PC-9 (cell line): ENCODE measurements at regions not wholly inside any gene's neighbourhood (a gene's known extent, or its start where the extent isn't known, plus 50 kb on each side); places are given as distances from the start of the nearest gene placed in this dataset.

Experiments used
- BruUV-seq: library from RNA; stranded (reverse); fragments of 400-500 nt; replicated peaks from 2 replicates; lab custom pipeline; 2021; lab: Mats Ljungman, UMichigan
- CTCF ChIA-PET: fragments of 300-600 bp; sonication (Branson Sonifier 250); formaldehyde crosslinking; loops from one replicate; lab custom pipeline; 2022; ENCODE audit warnings: antibody characterized with exemption; lab: Charles Lee
- POLR2A ChIA-PET: fragments of 300-600 bp; sonication (Branson Sonifier 250); formaldehyde crosslinking; loops from one replicate; lab custom pipeline; 2022; ENCODE audit warnings: antibody characterized with exemption; ENCODE audit not compliant: unreplicated experiment; lab: Charles Lee
- DNase-seq, 2 experiments: peaks; one replicate each; pipeline versions ENCODE4 v3.0.0 to v3.0.0-alpha.2; 2015 to 2022; ENCODE audit warnings: mixed read lengths in 1 of 2
- H2AFZ ChIP-seq: fragments of 200-600 bp; sonication (generic); 2 replicates; pipeline ENCODE4 v1.8.1; 2017; ENCODE audit warnings: antibody characterized with exemption
- H3F3A ChIP-seq: fragments of 200-600 bp; sonication (generic); 2 replicates; pipeline ENCODE4 v1.8.1; 2017; ENCODE audit warnings: antibody characterized with exemption, mild to moderate bottlenecking, low read depth; ENCODE audit not compliant: insufficient read depth
- H3K27ac ChIP-seq: fragments of 200-600 bp; sonication (generic); 2 replicates; pipeline ENCODE4 v1.6.1; 2016; ENCODE audit warnings: mixed run types
- H3K27me3 ChIP-seq: fragments of 200-600 bp; sonication (generic); 2 replicates; pipeline ENCODE4 v1.6.1; 2016; ENCODE audit warnings: low read depth, mixed run types; ENCODE audit not compliant: insufficient read depth
- H3K36me3 ChIP-seq: fragments of 200-600 bp; sonication (generic); 2 replicates; pipeline ENCODE4 v1.6.1; 2016; ENCODE audit warnings: low read depth, mixed run types
- H3K4me1 ChIP-seq: fragments of 200-600 bp; sonication (generic); replicated peaks from 2 replicates; pipeline ENCODE4 v1.6.1; 2016; ENCODE audit warnings: mixed run types; ENCODE audit not compliant: insufficient read depth
- H3K4me2 ChIP-seq: fragments of 200-600 bp; sonication (generic); 2 replicates; pipeline ENCODE4 v1.6.1; 2017; ENCODE audit warnings: mixed run types
- H3K4me3 ChIP-seq: fragments of 200-600 bp; sonication (generic); 2 replicates; pipeline ENCODE4 v1.6.1; 2016; ENCODE audit warnings: mixed run types
- H3K79me2 ChIP-seq: fragments of 200-600 bp; sonication (generic); 2 replicates; pipeline ENCODE4 v1.6.1; 2017; ENCODE audit warnings: low read depth, mixed run types
- H3K9me2 ChIP-seq: fragments of 200-600 bp; sonication (generic); 2 replicates; pipeline ENCODE4 v1.8.1; 2017; ENCODE audit warnings: mild to moderate bottlenecking; ENCODE audit not compliant: insufficient read depth
- H3K9me3 ChIP-seq: fragments of 200-600 bp; sonication (generic); 2 replicates; pipeline ENCODE4 v1.8.1; 2016; ENCODE audit warnings: low read depth; ENCODE audit not compliant: insufficient read depth
- H4K20me1 ChIP-seq: fragments of 200-600 bp; sonication (generic); 2 replicates; pipeline ENCODE4 v1.8.1; 2017; ENCODE audit not compliant: insufficient read depth
- EZH2 ChIP-seq: fragments of 200-600 bp; sonication (generic); IDR thresholded peaks from 2 replicates; pipeline ENCODE4 v1.8.0; 2017; ENCODE audit warnings: antibody characterized with exemption, low read depth
- intact Hi-C: fragments of 100-400 bp; cut with micrococcal nuclease; formaldehyde crosslinking; loops from one replicate; pipeline ENCODE4 v1.10.0; 2022; ENCODE audit not compliant: unreplicated experiment
- TF ChIP-seq, protein P1 (sequence below): fragments of 200-600 bp; sonication (generic); conservative IDR thresholded peaks from 2 replicates; pipeline ENCODE4 v1.6.1; 2017; ENCODE audit warnings: mixed run types, antibody characterized with exemption, mild to moderate bottlenecking, moderate library complexity

GRCh38 chr6:164018133-164018532, 603.6 kb downstream of the QKI start:
- no peak overlapping the region for H3K4me2 ChIP-seq
- H4K20me1 ChIP-seq: no peaks in the 10 kb centered on the region
- ChIA-PET CTCF (no interaction called here), POLR2A (no interaction called here)
- no peaks in the 10 kb centered on the region for H3K9me2 ChIP-seq
- H3K9me3 ChIP-seq: no peaks in the 10 kb centered on the region
- no peaks in the 10 kb centered on the region for H3K36me3 ChIP-seq
- no peak overlapping the region for H3K27ac ChIP-seq
- TF ChIP-seq, protein P1, sequence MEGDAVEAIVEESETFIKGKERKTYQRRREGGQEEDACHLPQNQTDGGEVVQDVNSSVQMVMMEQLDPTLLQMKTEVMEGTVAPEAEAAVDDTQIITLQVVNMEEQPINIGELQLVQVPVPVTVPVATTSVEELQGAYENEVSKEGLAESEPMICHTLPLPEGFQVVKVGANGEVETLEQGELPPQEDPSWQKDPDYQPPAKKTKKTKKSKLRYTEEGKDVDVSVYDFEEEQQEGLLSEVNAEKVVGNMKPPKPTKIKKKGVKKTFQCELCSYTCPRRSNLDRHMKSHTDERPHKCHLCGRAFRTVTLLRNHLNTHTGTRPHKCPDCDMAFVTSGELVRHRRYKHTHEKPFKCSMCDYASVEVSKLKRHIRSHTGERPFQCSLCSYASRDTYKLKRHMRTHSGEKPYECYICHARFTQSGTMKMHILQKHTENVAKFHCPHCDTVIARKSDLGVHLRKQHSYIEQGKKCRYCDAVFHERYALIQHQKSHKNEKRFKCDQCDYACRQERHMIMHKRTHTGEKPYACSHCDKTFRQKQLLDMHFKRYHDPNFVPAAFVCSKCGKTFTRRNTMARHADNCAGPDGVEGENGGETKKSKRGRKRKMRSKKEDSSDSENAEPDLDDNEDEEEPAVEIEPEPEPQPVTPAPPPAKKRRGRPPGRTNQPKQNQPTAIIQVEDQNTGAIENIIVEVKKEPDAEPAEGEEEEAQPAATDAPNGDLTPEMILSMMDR: no peak
- no peak for TF ChIP-seq EZH2
- BruUV-seq: no TSS peak
- no peaks in the 10 kb centered on the region for H3K79me2 ChIP-seq
- no peaks in the 10 kb centered on the region for H3F3A ChIP-seq
- H3K27me3 ChIP-seq: peaks cover 18% of the 10 kb centered on the region
- DNase-seq: no peak
- H3K4me3 ChIP-seq: no peak overlapping the region
- H3K4me1 ChIP-seq: no peaks in the 10 kb centered on the region
- H2AFZ ChIP-seq: no peak overlapping the region
- intact Hi-C loops: no loop called here

- Histone ChIP-seq H2AFZ (no peak overlapping the region), H3F3A (no peaks in the 10 kb centered on the region), H3K36me3 (no peaks in the 10 kb centered on the region), H3K9me3 (no peaks in the 10 kb centered on the region), H3K27me3 (peaks cover 10% of the 10 kb centered on the region), H3K79me2 (no peaks in the 10 kb centered on the region), H3K4me3 (no peak overlapping the region), H3K27ac (no peak overlapping the region), H3K4me1 (no peaks in the 10 kb centered on the region), H3K9me2 (no peaks in the 10 kb centered on the region), H4K20me1 (no peaks in the 10 kb centered on the region), H3K4me2 (no peak overlapping the region)
- intact Hi-C loops: no loop called here
- CTCF ChIA-PET: no interaction called here
- POLR2A ChIA-PET: no interaction called here
- TF ChIP-seq, protein P1: no peak
- no peak for TF ChIP-seq EZH2
- no peak for DNase-seq
- no TSS peak for BruUV-seq
These were observed 601.5 kb downstream of the QKI start for GRCh38 chr6:164016056-164016455.

GRCh38 chr6:164015088-164015484, 600.6 kb downstream of the QKI start:
- Histone ChIP-seq H3K27ac (no peak overlapping the region), H2AFZ (no peak overlapping the region), H3K9me3 (no peaks in the 10 kb centered on the region), H3K36me3 (no peaks in the 10 kb centered on the region), H3K9me2 (no peaks in the 10 kb centered on the region), H3K27me3 (peaks cover 15% of the 10 kb centered on the region), H3K79me2 (no peaks in the 10 kb centered on the region), H4K20me1 (no peaks in the 10 kb centered on the region), H3F3A (no peaks in the 10 kb centered on the region), H3K4me1 (no peaks in the 10 kb centered on the region), H3K4me2 (no peak overlapping the region), H3K4me3 (no peak overlapping the region)
- CTCF ChIA-PET: no interaction called here
- intact Hi-C loops: no loop called here
- TF ChIP-seq EZH2: no peak
- TF ChIP-seq, protein P1: no peak
- no peak for DNase-seq
- BruUV-seq: no TSS peak
- POLR2A ChIA-PET: no interaction called here
